Ovary (tissue), 7 donors: ENCODE measurements at regions not wholly inside any gene's neighbourhood (a gene's known extent, or its start where the extent isn't known, plus 50 kb on each side); places are given as distances from the start of the nearest gene placed in this dataset.

Source experiments
- DNase-seq, 5 donors: peaks; one replicate each; pipeline ENCODE4 v3.0.0-alpha.2; 2019 to 2020
- H3K27ac ChIP-seq, 2 donors: fragments of 200-600 bp; one replicate each; pipeline versions ENCODE4 v1.5.1 to v1.8.0; 2019 to 2022
- H3K27me3 ChIP-seq: fragments of 200-600 bp; one replicate; pipeline ENCODE4 v1.8.0; 2022
- H3K36me3 ChIP-seq: fragments of 200-600 bp; sonication (generic); one replicate; pipeline ENCODE4 v1.5.1; 2019
- H3K4me1 ChIP-seq: one replicate; pipeline ENCODE4 v1.8.1; 2013; ENCODE audit warnings: mild to moderate bottlenecking, moderate library complexity; ENCODE audit not compliant: insufficient read depth
- H3K4me3 ChIP-seq: fragments of 200-600 bp; sonication (generic); one replicate; pipeline ENCODE4 v1.5.1; 2017
- H3K9me3 ChIP-seq, 2 donors: fragments of 200-600 bp in 1 of 2; sonication (generic) in 1 of 2; one replicate each; pipeline versions ENCODE4 v1.5.1 to v1.8.1; 2013 to 2019; ENCODE audit warnings: mild to moderate bottlenecking in 1 of 2, moderate library complexity in 1 of 2
- EP300 ChIP-seq: sonication (generic); formaldehyde crosslinking; IDR thresholded peaks from one replicate; pipeline ENCODE4 v1.6.1; 2017; ENCODE audit warnings: antibody characterized with exemption
- POLR2A ChIP-seq: fragments of 450-650 bp; IDR thresholded peaks from one replicate; pipeline ENCODE4 v1.6.1; 2017; ENCODE audit warnings: antibody characterized with exemption, mild to moderate bottlenecking, moderate library complexity
- WGBS, 3 donors: extraction: QIAGEN DNeasy Blood & Tissue Kit in 1 of 3; methylation state at CpG; one replicate each; pipeline versions ENCODE4 v1.1.5 to v1.1.7; 2013 to 2017; 5-methylcytosine and 5-hydroxymethylcytosine counted together
- intact Hi-C, 4 donors: fragments of 100-400 bp; cut with DNase I; formaldehyde crosslinking; loops; one replicate each; pipeline versions ENCODE4 v1.11.0 to v1.15.1; 2022 to 2023
- TF ChIP-seq, protein P1 (sequence below), 3 donors: fragments of 450-650 bp in 2 of 3; fragments of 200-600 bp in 1 of 3; IDR thresholded peaks; one replicate each; pipeline versions ENCODE4 v1.5.1 to v1.8.0; 2016 to 2022; ENCODE audit warnings: antibody characterized with exemption in 3 of 3, mild to moderate bottlenecking in 1 of 3
- donor health status: DM: no; HTN: no; CAD: no; lungs with moderate emphysema.
- donor health status: DM: no; HTN: no; CAD: no.
- donor health status: Bipolar disorder and iron deficiency.
- donor health status: DM: no; HTN: no; CAD: no.
- donor health status: DM: yes; HTN: yes; CAD: no.

DNA sequence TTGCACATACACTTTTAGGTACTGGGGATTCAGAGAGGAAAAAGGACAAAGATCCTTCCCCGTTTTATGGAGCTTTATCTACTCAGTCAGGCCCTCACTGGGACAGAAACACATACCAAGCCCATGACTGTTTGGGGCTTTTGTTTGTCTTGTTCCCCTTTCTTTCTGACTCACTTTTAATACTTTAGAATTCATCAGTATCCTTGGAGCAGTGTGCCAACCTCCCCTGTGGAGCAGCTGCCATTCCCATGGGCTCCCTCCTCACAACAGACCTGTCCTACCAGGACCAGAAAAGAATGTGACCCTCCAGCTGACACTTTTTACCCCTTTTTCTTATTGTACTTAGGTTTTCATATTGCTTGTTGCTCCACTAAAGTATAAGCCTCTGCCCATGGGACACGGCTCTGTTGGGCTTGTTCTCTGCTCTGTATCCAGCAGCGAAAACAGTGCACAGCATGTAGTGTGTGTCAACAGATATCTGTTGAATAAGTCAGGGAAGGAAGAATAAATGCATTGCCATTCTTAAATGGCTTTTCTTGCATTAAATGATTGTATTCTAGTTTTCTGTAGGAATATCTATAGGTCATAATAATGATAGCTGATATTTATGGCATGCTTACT lies 431.1 kb downstream of the EFNB2 start:
- Histone ChIP-seq H3K27me3 (no peaks in the 10 kb centered on the region), H3K27ac (no peak overlapping the region), H3K9me3 (no peaks in the 10 kb centered on the region), H3K4me1 (no peaks in the 10 kb centered on the region), H3K36me3 (no peaks in the 10 kb centered on the region), H3K4me3 (no peak overlapping the region)
- TF ChIP-seq, protein P1, sequence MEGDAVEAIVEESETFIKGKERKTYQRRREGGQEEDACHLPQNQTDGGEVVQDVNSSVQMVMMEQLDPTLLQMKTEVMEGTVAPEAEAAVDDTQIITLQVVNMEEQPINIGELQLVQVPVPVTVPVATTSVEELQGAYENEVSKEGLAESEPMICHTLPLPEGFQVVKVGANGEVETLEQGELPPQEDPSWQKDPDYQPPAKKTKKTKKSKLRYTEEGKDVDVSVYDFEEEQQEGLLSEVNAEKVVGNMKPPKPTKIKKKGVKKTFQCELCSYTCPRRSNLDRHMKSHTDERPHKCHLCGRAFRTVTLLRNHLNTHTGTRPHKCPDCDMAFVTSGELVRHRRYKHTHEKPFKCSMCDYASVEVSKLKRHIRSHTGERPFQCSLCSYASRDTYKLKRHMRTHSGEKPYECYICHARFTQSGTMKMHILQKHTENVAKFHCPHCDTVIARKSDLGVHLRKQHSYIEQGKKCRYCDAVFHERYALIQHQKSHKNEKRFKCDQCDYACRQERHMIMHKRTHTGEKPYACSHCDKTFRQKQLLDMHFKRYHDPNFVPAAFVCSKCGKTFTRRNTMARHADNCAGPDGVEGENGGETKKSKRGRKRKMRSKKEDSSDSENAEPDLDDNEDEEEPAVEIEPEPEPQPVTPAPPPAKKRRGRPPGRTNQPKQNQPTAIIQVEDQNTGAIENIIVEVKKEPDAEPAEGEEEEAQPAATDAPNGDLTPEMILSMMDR (IDR thresholded peaks at IDR 0.05): no peak
- TF ChIP-seq EP300 (no peak), POLR2A (no peak)
- intact Hi-C loops: no loop called here
- 79 to 81% (median 80%) methylated on average over 3 of the region's 3 CpGs for WGBS, 3 donors
- no peak for DNase-seq

DNA sequence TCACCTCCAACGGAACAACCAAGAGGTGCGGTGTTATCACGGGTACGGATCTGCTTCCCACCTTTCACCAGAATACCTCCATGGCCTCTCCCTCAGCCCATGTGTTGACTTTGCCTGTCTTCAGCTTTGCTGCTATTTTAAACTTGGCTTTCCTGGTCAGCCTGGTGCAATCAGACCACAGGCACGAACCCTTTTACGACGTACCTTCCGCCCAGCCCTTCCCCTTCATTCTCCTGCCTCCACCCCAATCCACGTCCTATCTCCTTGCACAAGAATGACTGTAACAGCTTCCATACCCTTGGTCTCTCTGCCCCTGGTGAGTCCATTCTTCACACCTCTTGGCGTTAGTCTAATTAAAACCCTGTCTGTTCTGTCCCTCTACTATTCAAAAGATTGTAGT lies 431.7 kb downstream of the EFNB2 start:
- H3K27me3 ChIP-seq: no peaks in the 10 kb centered on the region
- TF ChIP-seq, protein P1 (IDR thresholded peaks at IDR 0.05): no peak
- TF ChIP-seq POLR2A: no peak
- TF ChIP-seq EP300: no peak
- no peak overlapping the region for H3K4me3 ChIP-seq
- H3K9me3 ChIP-seq: no peaks in the 10 kb centered on the region
- H3K4me1 ChIP-seq: no peaks in the 10 kb centered on the region
- no peaks in the 10 kb centered on the region for H3K36me3 ChIP-seq
- intact Hi-C loops: no loop called here
- H3K27ac ChIP-seq: no peak overlapping the region
- DNase-seq: no peak
- 91 to 92% (median 92%) methylated on average over 10 of the region's 10 CpGs for WGBS, 3 donors

DNA sequence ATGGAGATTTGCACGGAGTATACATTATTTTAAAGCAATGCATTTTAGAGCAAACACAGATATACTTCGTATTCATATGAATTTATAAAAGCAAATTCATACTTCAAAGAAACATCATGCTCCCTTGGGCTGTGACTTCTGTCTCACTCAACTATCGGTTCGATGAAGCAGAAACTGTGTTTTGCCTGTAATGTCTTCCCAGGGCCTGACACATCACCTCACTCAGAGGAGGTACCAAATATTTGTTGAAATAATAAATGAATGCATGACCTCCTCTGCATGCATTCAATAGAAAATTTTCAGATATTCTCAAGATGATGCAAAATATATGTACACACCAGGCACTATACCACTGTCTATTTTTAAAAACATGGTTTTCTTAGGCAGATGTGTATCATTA lies 432.7 kb downstream of the EFNB2 start:
- 93 to 96% (median 96%) methylated on average over 4 of the region's 4 CpGs for WGBS, 3 donors
- no peaks in the 10 kb centered on the region for H3K27me3 ChIP-seq
- TF ChIP-seq POLR2A (no peak), EP300 (no peak)
- TF ChIP-seq, protein P1 (IDR thresholded peaks at IDR 0.05): no peak
- intact Hi-C loops: no loop called here
- no peak overlapping the region for H3K27ac ChIP-seq
- no peaks in the 10 kb centered on the region for H3K9me3 ChIP-seq
- H3K36me3 ChIP-seq: no peaks in the 10 kb centered on the region
- no peaks in the 10 kb centered on the region for H3K4me1 ChIP-seq
- H3K4me3 ChIP-seq: no peak overlapping the region
- DNase-seq: no peak

DNA sequence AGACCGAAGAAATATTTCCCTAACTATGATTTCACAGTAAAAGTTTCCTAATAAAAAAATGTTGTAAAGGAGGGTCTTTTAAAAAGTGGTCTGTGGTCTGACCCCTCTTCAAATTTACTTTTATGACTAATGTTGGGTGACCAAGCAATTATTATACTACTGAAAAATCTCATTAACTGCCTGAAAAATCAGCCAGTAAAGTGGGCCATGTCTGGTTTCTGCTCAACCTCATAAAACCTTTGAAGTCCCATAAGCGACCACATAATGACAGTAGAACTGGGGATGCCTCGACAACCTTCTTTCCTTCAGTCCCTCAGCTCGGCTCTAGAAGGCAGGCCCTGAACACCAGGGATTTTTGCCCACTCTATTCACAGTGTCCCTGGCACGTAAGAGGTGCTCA lies 434.3 kb downstream of the EFNB2 start:
- Histone ChIP-seq H3K9me3 (no peaks in the 10 kb centered on the region), H3K27ac (no peak overlapping the region), H3K36me3 (no peaks in the 10 kb centered on the region), H3K27me3 (no peaks in the 10 kb centered on the region), H3K4me1 (no peaks in the 10 kb centered on the region), H3K4me3 (no peak overlapping the region)
- DNase-seq: no peak
- 59 to 77% (median 61%) methylated on average over 5 of the region's 5 CpGs for WGBS, 3 donors
- intact Hi-C loops: no loop called here
- TF ChIP-seq POLR2A: no peak
- no peak for TF ChIP-seq EP300
- TF ChIP-seq, protein P1 (IDR thresholded peaks at IDR 0.05): no peak
